ENCODE measurements at regions not wholly inside any gene's neighbourhood (a gene's known extent, or its start where the extent isn't known, plus 50 kb on each side); places are given as distances from the start of the nearest gene placed in this dataset.

- no peak for TF ChIP-seq SP4 (IDR thresholded peaks at IDR 0.05; ENCODE audit: low read length)
- no peak for TF ChIP-seq EGR1 (IDR thresholded peaks at IDR 0.05; ENCODE audit: borderline replicate concordance, low read depth, low read length)
- TF ChIP-seq HDAC6 (IDR thresholded peaks at IDR 0.05; ENCODE audit: low read depth, low read length) = no peak
Observed at GRCh38 chr1:81449786-81450185, 350.9 kb upstream of the ADGRL2 start (continued).

Data from H1 (cell line).